Right kidney (tissue), 1 donor: ENCODE measurements at regions not wholly inside any gene's neighbourhood (a gene's known extent, or its start where the extent isn't known, plus 50 kb on each side); places are given as distances from the start of the nearest gene placed in this dataset.

Experiments used
- DNase-seq: peaks from one replicate; pipeline ENCODE4 v3.0.0-alpha.2; 2016

- no peak for DNase-seq
Measured at GRCh38 chr9:91073049-91073810, 271.6 kb downstream of the SYK start.

GRCh38 chr9:91073811-91074771 is 272.5 kb downstream of the SYK start:
- no peak for DNase-seq

GRCh38 chr9:91074866-91075265 is 273.2 kb downstream of the SYK start:
- no peak for DNase-seq

GRCh38 chr9:91075279-91075678 is 273.7 kb downstream of the SYK start:
- DNase-seq, result no peak

GRCh38 chr9:91077624-91078368 is 276.2 kb downstream of the SYK start:
- no peak for DNase-seq

GRCh38 chr9:91078369-91078695 is 276.7 kb downstream of the SYK start:
- no peak for DNase-seq

GRCh38 chr9:91082731-91083130 is 279.0 kb downstream of the AUH start:
- no peak for DNase-seq

- DNase-seq, result no peak
Measured at GRCh38 chr9:91084896-91085516, 276.7 kb downstream of the AUH start.

- no peak for DNase-seq
Measured at GRCh38 chr9:91085517-91086291, 276.0 kb downstream of the AUH start.

GRCh38 chr9:91086657-91087461 is 274.9 kb downstream of the AUH start:
- no peak for DNase-seq

GRCh38 chr9:91087462-91087759 is 274.3 kb downstream of the AUH start:
- no peak for DNase-seq

- DNase-seq, result no peak
Measured at GRCh38 chr9:91089405-91090129, 272.2 kb downstream of the AUH start.

- no peak for DNase-seq
Measured at GRCh38 chr9:91090130-91090410, 271.6 kb downstream of the AUH start.

GRCh38 chr9:91092214-91092613 is 269.5 kb downstream of the AUH start:
- no peak for DNase-seq

- DNase-seq, result no peak
Measured at GRCh38 chr9:91094324-91095088, 267.2 kb downstream of the AUH start.

GRCh38 chr9:91098203-91098850 is 263.4 kb downstream of the AUH start:
- no peak for DNase-seq

GRCh38 chr9:91099436-91099835 is 262.3 kb downstream of the AUH start:
- no peak for DNase-seq

- DNase-seq, result no peak
Measured at GRCh38 chr9:91100878-91101450, 260.8 kb downstream of the AUH start.
